NCI-H748 (cell line): ENCODE measurements at regions not wholly inside any gene's neighbourhood (a gene's known extent, or its start where the extent isn't known, plus 50 kb on each side); places are given as distances from the start of the nearest gene placed in this dataset.

Source experiments
- DNase-seq: peaks from one replicate; lab custom pipeline; 2025; ENCODE audit not compliant: unreplicated experiment; lab: John Stamatoyannopoulos, UW

GRCh38 chr9:105912157-105912862 is 218.0 kb downstream of the TMEM38B start:
- no peak for DNase-seq

GRCh38 chr9:105912863-105913516 is 218.6 kb downstream of the TMEM38B start:
- DNase-seq = peak; percentile 34

- no peak for DNase-seq
Observed at GRCh38 chr9:105921057-105921726, 226.9 kb downstream of the TMEM38B start.

GRCh38 chr9:105928416-105928815 is 234.1 kb downstream of the TMEM38B start:
- DNase-seq = no peak

- DNase-seq = peak; percentile 44
Observed at GRCh38 chr9:105930011-105930627, 235.8 kb downstream of the TMEM38B start.

- peak; percentile 12 for DNase-seq
Observed at GRCh38 chr9:105932276-105932675, 237.9 kb downstream of the TMEM38B start.

GRCh38 chr9:105950448-105950847 is 256.1 kb downstream of the TMEM38B start:
- no peak for DNase-seq

- no peak for DNase-seq
Observed at GRCh38 chr9:105950894-105951293, 256.6 kb downstream of the TMEM38B start.

- no peak for DNase-seq
Observed at GRCh38 chr9:105954517-105954916, 260.2 kb downstream of the TMEM38B start.

- peak; percentile 26 for DNase-seq
Observed at GRCh38 chr9:105957830-105958229, 263.5 kb downstream of the TMEM38B start.

GRCh38 chr9:105958587-105958986 is 264.2 kb downstream of the TMEM38B start:
- DNase-seq = no peak

GRCh38 chr9:105959531-105959930 is 265.2 kb downstream of the TMEM38B start:
- no peak for DNase-seq

GRCh38 chr9:105963343-105964099 is 269.2 kb downstream of the TMEM38B start:
- DNase-seq = no peak

GRCh38 chr9:105964156-105964555 is 269.8 kb downstream of the TMEM38B start:
- no peak for DNase-seq

- DNase-seq = no peak
Observed at GRCh38 chr9:105966834-105967233, 272.5 kb downstream of the TMEM38B start.

GRCh38 chr9:105967248-105967647 is 272.9 kb downstream of the TMEM38B start:
- no peak for DNase-seq

- peak; percentile 47 for DNase-seq
Observed at GRCh38 chr9:105967797-105968196, 273.5 kb downstream of the TMEM38B start.

GRCh38 chr9:105968811-105969466 is 274.6 kb downstream of the TMEM38B start:
- no peak for DNase-seq

GRCh38 chr9:105969636-105970035 is 275.3 kb downstream of the TMEM38B start:
- DNase-seq = no peak

GRCh38 chr9:105971986-105972385 is 277.6 kb downstream of the TMEM38B start:
- no peak for DNase-seq
